ENCODE measurements at regions not wholly inside any gene's neighbourhood (a gene's known extent, or its start where the extent isn't known, plus 50 kb on each side); places are given as distances from the start of the nearest gene placed in this dataset.

DNA sequence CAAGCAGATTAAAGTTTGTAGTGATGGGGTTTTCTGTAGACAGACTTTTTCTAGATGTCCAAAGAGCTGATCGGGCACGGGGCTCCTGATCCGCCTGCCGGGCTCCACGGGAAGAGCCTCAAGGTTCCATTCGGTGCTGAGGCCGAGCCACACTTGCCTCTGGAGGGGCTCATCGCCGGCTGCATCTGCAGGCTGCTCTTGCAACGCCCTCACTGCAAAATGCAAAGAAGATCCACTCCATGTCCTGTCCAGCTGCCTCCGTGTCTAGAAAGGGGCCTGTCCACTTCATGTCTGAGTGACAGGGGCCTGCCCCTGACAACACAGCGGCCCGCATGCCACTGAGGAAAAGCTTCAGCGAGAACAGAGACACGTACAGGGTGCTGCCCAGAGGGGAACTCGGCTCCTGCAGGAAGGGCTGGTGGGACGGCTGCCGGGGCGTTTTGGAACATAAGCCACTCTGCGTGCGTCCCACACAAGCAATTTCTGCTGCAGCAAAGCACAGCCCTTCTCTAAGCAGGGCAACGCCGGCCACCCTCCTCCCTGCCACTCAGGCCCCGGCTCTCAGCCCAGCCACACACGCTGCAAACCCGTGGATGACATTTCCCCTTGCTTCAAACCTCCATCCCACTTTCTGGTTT, 53.6 kb upstream of the CTDP1 start:
- TF ChIP-seq, protein P1, sequence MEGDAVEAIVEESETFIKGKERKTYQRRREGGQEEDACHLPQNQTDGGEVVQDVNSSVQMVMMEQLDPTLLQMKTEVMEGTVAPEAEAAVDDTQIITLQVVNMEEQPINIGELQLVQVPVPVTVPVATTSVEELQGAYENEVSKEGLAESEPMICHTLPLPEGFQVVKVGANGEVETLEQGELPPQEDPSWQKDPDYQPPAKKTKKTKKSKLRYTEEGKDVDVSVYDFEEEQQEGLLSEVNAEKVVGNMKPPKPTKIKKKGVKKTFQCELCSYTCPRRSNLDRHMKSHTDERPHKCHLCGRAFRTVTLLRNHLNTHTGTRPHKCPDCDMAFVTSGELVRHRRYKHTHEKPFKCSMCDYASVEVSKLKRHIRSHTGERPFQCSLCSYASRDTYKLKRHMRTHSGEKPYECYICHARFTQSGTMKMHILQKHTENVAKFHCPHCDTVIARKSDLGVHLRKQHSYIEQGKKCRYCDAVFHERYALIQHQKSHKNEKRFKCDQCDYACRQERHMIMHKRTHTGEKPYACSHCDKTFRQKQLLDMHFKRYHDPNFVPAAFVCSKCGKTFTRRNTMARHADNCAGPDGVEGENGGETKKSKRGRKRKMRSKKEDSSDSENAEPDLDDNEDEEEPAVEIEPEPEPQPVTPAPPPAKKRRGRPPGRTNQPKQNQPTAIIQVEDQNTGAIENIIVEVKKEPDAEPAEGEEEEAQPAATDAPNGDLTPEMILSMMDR (IDR thresholded peaks at IDR 0.05; ENCODE audit: low read length): no peak
- TF ChIP-seq EZH2 (optimal IDR thresholded peaks at IDR 0.05; ENCODE audit: low read depth, low read length) (no peak), EZH2phosphoT487 (IDR thresholded peaks at IDR 0.05; ENCODE audit: low read length) (no peak)

Data from MM.1S (cell line).